Osteoblast (primary cell): ENCODE measurements at regions not wholly inside any gene's neighbourhood (a gene's known extent, or its start where the extent isn't known, plus 50 kb on each side); places are given as distances from the start of the nearest gene placed in this dataset.

ENCODE experiments used
- DNase-seq: peaks from one replicate; pipeline ENCODE4 v3.0.0; 2011; ENCODE audit warnings: low spot score, mixed read lengths; ENCODE audit not compliant: insufficient read length; ENCODE audit errors: missing footprints
- H2AFZ ChIP-seq: 2 replicates; pipeline ENCODE4 v1.6.0; 2011; ENCODE audit warnings: mild to moderate bottlenecking, low read length
- H3K27ac ChIP-seq: 2 replicates; pipeline ENCODE4 v1.5.1; 2011; ENCODE audit warnings: mild to moderate bottlenecking, low read depth, low read length, moderate library complexity
- H3K27me3 ChIP-seq: 2 replicates; pipeline ENCODE4 v1.6.0; 2012; ENCODE audit warnings: mild to moderate bottlenecking, control low read depth, inconsistent platforms, low read length, moderate library complexity; ENCODE audit not compliant: insufficient read depth
- H3K36me3 ChIP-seq: 2 replicates; pipeline ENCODE4 v1.5.1; 2011; ENCODE audit warnings: mild to moderate bottlenecking, low read length, control low read depth, moderate library complexity; ENCODE audit not compliant: insufficient read depth
- H3K4me1 ChIP-seq: 2 replicates; pipeline ENCODE4 v1.5.1; 2011; ENCODE audit warnings: mild to moderate bottlenecking, low read length, control low read depth, moderate library complexity; ENCODE audit not compliant: insufficient read depth
- H3K4me2 ChIP-seq: 2 replicates; pipeline ENCODE4 v1.6.0; 2011; ENCODE audit warnings: mild to moderate bottlenecking, low read length; ENCODE audit not compliant: insufficient read depth
- H3K4me3 ChIP-seq: fragments of 200-600 bp; sonication (generic); 3 replicates; pipeline ENCODE4 v1.5.1; 2012; ENCODE audit warnings: mild to moderate bottlenecking, low read length, inconsistent platforms; ENCODE audit not compliant: insufficient read depth
- H3K79me2 ChIP-seq: 2 replicates; pipeline ENCODE4 v1.6.0; 2012; ENCODE audit warnings: mild to moderate bottlenecking, low read length, control low read depth, inconsistent platforms; ENCODE audit not compliant: insufficient read depth
- H3K9me3 ChIP-seq: 2 replicates; pipeline ENCODE4 v1.5.1; 2011; ENCODE audit warnings: low read depth, low read length, control low read depth
- H4K20me1 ChIP-seq: 2 replicates; pipeline ENCODE4 v1.6.0; 2012; ENCODE audit warnings: mild to moderate bottlenecking, low read length, control low read depth; ENCODE audit not compliant: insufficient read depth
- CTCF ChIP-seq: IDR thresholded peaks from 2 replicates; pipeline ENCODE4 v1.5.1; 2011; ENCODE audit warnings: mild to moderate bottlenecking, low read depth, low read length, moderate library complexity; ENCODE audit errors: extremely low read depth

GRCh38 chr15:46938169-46938568, 779.1 kb upstream of the SEMA6D start:
- DNase-seq = no peak

GRCh38 chr15:46941241-46941640, 776.1 kb upstream of the SEMA6D start:
- Histone ChIP-seq H2AFZ (no peak overlapping the region), H4K20me1 (no peaks in the 10 kb centered on the region), H3K79me2 (no peaks in the 10 kb centered on the region), H3K4me1 (no peaks in the 10 kb centered on the region), H3K36me3 (no peaks in the 10 kb centered on the region), H3K4me2 (no peak overlapping the region), H3K9me3 (no peaks in the 10 kb centered on the region), H3K27me3 (no peaks in the 10 kb centered on the region), H3K27ac (no peak overlapping the region), H3K4me3 (no peak overlapping the region)
- DNase-seq = no peak
- no peak for TF ChIP-seq CTCF

More at GRCh38 chr15:46938169-46938568, 779.1 kb upstream of the SEMA6D start:
- no peak overlapping the region for H2AFZ ChIP-seq
- H3K9me3 ChIP-seq = no peaks in the 10 kb centered on the region
- H4K20me1 ChIP-seq = no peaks in the 10 kb centered on the region
- H3K4me1 ChIP-seq = no peaks in the 10 kb centered on the region
- no peak for TF ChIP-seq CTCF
- no peaks in the 10 kb centered on the region for H3K79me2 ChIP-seq
- H3K27ac ChIP-seq = no peak overlapping the region
- H3K36me3 ChIP-seq = no peaks in the 10 kb centered on the region
- no peak overlapping the region for H3K4me2 ChIP-seq
- no peak overlapping the region for H3K4me3 ChIP-seq
- H3K27me3 ChIP-seq = no peaks in the 10 kb centered on the region

GRCh38 chr15:46946953-46947352, 770.4 kb upstream of the SEMA6D start:
- H3K9me3 ChIP-seq = peaks cover 2% of the 10 kb centered on the region
- H3K27me3 ChIP-seq = no peaks in the 10 kb centered on the region
- no peaks in the 10 kb centered on the region for H4K20me1 ChIP-seq
- no peak for TF ChIP-seq CTCF
- no peak overlapping the region for H3K27ac ChIP-seq
- no peaks in the 10 kb centered on the region for H3K36me3 ChIP-seq
- H3K4me3 ChIP-seq = no peak overlapping the region
- no peak overlapping the region for H2AFZ ChIP-seq
- no peaks in the 10 kb centered on the region for H3K79me2 ChIP-seq
- DNase-seq = no peak
- no peaks in the 10 kb centered on the region for H3K4me1 ChIP-seq
- H3K4me2 ChIP-seq = no peak overlapping the region

- no peaks in the 10 kb centered on the region for H3K27me3 ChIP-seq
- no peaks in the 10 kb centered on the region for H3K36me3 ChIP-seq
- DNase-seq = no peak
- H3K4me1 ChIP-seq = no peaks in the 10 kb centered on the region
- TF ChIP-seq CTCF = no peak
- H3K9me3 ChIP-seq = peaks cover 2% of the 10 kb centered on the region
- no peaks in the 10 kb centered on the region for H4K20me1 ChIP-seq
- no peak overlapping the region for H2AFZ ChIP-seq
- H3K27ac ChIP-seq = no peak overlapping the region
- H3K4me3 ChIP-seq = no peak overlapping the region
- no peaks in the 10 kb centered on the region for H3K79me2 ChIP-seq
- no peak overlapping the region for H3K4me2 ChIP-seq
Measured at GRCh38 chr15:46955576-46955975, 761.7 kb upstream of the SEMA6D start.
